Endometrium (tissue), 2 donors: ENCODE measurements at regions not wholly inside any gene's neighbourhood (a gene's known extent, or its start where the extent isn't known, plus 50 kb on each side); places are given as distances from the start of the nearest gene placed in this dataset.
"Not testable (repeated sequence)": the region's sequence is repeated elsewhere in the genome, so short reads cannot be mapped to it uniquely, and the experiment has no call there.

ENCODE experiments used
- FAIRE-seq: peaks from 2 replicates; lab custom pipeline; 2012; peaks lifted over from hg19 to GRCh38; lab: Jason Lieb, UNC
- donor health status: control.
- donor health status: control.

DNA sequence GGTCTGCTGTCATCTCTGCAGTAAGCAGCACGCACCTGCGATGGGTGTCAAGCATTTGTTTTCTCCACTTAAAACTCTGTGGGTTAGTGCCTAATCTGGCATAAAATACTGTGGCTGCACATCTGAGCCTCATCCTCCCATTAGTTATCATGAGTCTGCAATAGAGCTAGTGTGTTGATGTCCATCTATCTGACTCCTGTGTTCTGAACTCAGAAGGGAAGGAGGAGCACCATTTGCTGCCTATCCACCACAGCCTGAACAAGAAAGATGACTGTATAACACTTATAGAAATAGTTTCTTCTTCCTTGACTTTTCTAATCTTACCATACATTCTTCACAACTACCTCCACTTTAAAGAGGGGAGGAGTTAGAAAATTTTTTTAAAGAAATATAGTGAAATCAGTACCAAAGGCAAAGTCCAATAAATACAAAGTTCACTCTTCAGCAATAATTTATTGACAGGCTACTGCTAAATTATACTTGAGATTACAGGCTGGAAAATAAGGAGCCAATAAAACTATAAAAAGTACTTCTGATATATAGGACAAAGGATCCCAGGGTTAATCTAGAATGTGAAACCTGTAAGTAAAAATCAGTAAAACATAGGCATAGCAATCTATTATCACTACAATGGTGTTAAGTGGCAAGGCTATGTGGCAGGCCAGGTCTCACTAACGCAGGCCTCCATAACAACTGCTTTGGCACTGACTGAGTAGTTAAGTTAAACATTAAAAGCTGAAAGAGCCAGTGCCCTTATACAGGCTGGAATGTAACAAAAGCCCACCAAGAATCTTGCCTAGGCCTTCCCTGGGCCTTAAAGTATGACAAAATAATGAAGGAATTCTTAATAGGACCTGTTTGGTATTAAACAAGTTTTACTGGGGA lies 70.2 kb downstream of the LGALS9C start:
- FAIRE-seq, result not testable (repeated sequence)

DNA sequence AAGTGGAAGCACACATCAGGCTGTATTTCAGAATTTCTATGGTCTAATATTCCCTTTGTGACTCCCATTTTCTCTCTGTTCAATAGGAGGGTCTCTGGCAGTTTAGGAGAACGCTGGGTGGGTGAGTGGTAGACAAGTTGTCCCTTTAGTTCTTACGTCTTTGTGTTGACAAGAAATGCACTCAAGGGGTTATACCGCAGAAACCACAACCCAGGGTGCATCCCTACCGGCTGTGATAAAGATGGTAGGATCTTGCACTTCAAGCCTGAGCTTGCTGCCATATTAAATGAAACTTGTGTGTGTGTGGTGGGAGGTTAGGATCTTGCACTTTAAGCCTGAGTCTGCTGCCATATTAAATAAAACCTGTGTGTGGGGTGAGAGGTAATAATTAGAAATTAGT lies 80.5 kb downstream of the LGALS9C start:
- not testable (repeated sequence) for FAIRE-seq

GRCh38 chr17:18563381-18564098 lies 80.7 kb downstream of the TBC1D28 start:
- not testable (repeated sequence) for FAIRE-seq

DNA sequence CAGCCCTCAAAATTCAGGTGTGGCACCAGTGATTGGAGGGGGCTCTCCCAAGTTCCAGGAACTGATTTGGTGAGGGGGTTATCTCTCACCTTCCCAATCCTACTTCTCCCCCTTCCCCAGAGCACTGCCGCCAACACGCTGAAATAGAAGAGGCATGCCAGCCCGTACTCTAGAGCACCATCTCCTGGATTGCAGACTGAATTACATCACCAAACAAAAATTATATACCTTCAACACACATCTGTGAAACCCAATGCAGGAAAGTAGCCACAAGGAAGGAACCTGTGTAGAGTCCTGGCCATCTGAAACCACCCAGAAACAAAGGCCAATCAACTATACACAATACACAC lies 80.1 kb downstream of the TBC1D28 start:
- not testable (repeated sequence) for FAIRE-seq

GRCh38 chr17:18568108-18568995 lies 75.8 kb downstream of the TBC1D28 start:
- FAIRE-seq, result not testable (repeated sequence)

DNA sequence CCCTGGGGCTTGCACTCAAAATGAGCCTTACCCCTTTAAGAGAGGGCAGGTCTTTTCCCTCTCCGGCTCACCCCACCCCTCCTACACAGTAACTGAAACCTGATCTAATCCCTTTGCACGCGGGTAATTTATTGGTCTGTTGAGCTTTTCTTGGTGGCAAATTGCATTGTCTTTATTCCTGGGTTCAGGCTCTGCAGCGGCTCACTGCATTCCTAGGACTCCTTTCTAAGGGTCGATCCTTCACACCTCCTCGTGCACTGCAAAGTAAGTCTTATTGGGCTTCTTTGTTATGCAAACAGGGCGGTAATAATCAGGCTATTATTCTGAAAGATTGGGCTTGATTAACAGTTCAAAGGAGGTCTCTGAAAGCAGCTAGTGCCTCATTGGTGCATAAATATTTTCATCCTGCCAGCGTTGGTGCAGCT lies 74.7 kb downstream of the TBC1D28 start:
- FAIRE-seq, result peak; percentile 26

DNA sequence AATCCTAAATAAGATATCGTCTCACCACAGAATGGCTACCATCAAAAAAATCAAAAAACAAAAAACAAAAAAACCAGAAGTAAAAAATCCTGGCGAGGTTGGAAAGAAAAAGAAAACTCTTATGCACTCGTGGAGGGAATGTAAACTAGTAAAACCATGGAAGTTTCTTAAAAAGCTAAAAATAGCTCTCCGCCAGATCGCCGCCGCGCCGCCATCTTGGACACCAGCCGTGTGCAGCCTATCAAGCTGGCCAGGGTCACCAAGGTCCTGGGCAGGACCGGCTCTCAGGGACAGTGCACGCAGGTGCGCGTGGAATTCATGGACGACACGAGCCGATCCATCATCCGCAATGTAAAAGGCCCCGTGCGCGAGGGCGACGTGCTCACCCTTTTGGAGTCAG lies 71.7 kb downstream of the TBC1D28 start:
- not testable (repeated sequence) for FAIRE-seq

- peak; percentile 37 for FAIRE-seq
These were observed 70.1 kb downstream of the TBC1D28 start for GRCh38 chr17:18574137-18574536.
